ENCODE measurements at regions not wholly inside any gene's neighbourhood (a gene's known extent, or its start where the extent isn't known, plus 50 kb on each side); places are given as distances from the start of the nearest gene placed in this dataset.

DNA sequence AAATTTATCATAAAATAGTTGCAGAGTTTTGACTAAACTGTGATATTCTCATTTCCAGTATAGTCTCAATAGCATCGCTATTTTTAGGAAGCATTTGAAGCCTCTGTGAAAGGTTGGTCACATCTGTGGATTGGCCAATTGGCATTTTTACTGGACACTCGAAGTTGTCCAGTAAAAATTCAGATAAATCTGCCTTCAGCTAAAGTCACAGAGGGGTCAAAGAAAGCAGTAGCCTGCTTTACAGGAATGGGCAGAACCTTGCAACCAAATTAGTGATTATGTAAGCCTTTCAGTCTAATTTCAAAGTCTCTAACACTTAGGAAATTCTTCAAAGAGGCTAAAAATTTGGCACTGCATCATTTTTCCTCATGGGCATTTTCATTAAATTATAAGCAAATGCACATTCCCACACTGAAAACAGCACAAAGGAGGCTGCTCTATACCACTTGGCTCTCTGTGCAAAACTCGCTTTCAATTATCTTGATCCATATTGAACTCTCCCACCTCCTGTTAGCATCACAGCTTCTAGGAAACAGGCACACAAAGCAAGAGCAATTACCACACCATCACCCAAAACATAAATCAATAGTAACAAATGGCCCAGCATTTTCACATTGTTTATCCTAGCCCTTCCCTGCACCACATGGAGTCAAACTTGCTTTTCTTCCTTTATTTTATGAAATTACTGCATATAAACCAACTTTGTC, 318.5 kb upstream of the DUSP10 start:
- TF ChIP-seq, protein P1, sequence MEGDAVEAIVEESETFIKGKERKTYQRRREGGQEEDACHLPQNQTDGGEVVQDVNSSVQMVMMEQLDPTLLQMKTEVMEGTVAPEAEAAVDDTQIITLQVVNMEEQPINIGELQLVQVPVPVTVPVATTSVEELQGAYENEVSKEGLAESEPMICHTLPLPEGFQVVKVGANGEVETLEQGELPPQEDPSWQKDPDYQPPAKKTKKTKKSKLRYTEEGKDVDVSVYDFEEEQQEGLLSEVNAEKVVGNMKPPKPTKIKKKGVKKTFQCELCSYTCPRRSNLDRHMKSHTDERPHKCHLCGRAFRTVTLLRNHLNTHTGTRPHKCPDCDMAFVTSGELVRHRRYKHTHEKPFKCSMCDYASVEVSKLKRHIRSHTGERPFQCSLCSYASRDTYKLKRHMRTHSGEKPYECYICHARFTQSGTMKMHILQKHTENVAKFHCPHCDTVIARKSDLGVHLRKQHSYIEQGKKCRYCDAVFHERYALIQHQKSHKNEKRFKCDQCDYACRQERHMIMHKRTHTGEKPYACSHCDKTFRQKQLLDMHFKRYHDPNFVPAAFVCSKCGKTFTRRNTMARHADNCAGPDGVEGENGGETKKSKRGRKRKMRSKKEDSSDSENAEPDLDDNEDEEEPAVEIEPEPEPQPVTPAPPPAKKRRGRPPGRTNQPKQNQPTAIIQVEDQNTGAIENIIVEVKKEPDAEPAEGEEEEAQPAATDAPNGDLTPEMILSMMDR (IDR thresholded peaks at IDR 0.05): no peak
- TF ChIP-seq POLR2A (IDR thresholded peaks at IDR 0.05): no peak

Data from prostate gland (tissue), 2 donors.